SK-N-SH treated with all-trans-retinoic acid at 6 μM for 48 hours (cell line): ENCODE measurements at regions not wholly inside any gene's neighbourhood (a gene's known extent, or its start where the extent isn't known, plus 50 kb on each side); places are given as distances from the start of the nearest gene placed in this dataset.

Experiments used
- CSDC2 ChIP-seq: fragments of 250-450 bp; sonication (Bioruptor Pico); IDR thresholded peaks from 2 replicates; pipeline ENCODE4 v1.5.0; 2020; ENCODE audit warnings: mild to moderate bottlenecking, moderate library complexity
- ESRRG ChIP-seq: fragments of 250-450 bp; sonication (Bioruptor Pico); IDR thresholded peaks from 2 replicates; pipeline ENCODE4 v1.6.1; 2021; ENCODE audit warnings: mild to moderate bottlenecking
- RARB ChIP-seq: fragments of 250-450 bp; sonication (Bioruptor Pico); IDR thresholded peaks from 2 replicates; pipeline ENCODE4 v1.8.0; 2021; ENCODE audit warnings: mild to moderate bottlenecking, moderate library complexity
- TCF4 ChIP-seq: fragments of 250-450 bp; sonication (Bioruptor Pico); IDR thresholded peaks from 2 replicates; pipeline ENCODE4 v1.8.0; 2021; ENCODE audit warnings: mild to moderate bottlenecking, moderate library complexity, borderline replicate concordance
- TOX ChIP-seq: fragments of 250-450 bp; sonication (Bioruptor Pico); IDR thresholded peaks from 2 replicates; pipeline ENCODE4 v1.8.0; 2021; ENCODE audit warnings: mild to moderate bottlenecking, moderate library complexity, borderline replicate concordance
- ZC3H10 ChIP-seq: fragments of 250-450 bp; sonication (Bioruptor Pico); IDR thresholded peaks from 2 replicates; pipeline ENCODE4 v1.5.1; 2021; ENCODE audit warnings: mild to moderate bottlenecking, moderate library complexity
- ZNF565 ChIP-seq: fragments of 450-650 bp; formaldehyde crosslinking; conservative IDR thresholded peaks from 2 replicates; pipeline ENCODE4 v1.5.0; 2020; ENCODE audit warnings: low read depth, mild to moderate bottlenecking, moderate library complexity
- ZNF8 ChIP-seq: fragments of 450-650 bp; formaldehyde crosslinking; IDR thresholded peaks from 2 replicates; pipeline ENCODE4 v1.5.0; 2020; ENCODE audit warnings: mild to moderate bottlenecking, moderate library complexity
- TF ChIP-seq, protein P1 (sequence below): fragments of 250-450 bp; sonication (Bioruptor Pico); IDR thresholded peaks from 2 replicates; pipeline ENCODE4 v1.8.0; 2020; ENCODE audit warnings: mild to moderate bottlenecking, moderate library complexity, borderline replicate concordance
- TF ChIP-seq, protein P2 (sequence below): fragments of 250-450 bp; sonication (Bioruptor Pico); IDR thresholded peaks from 2 replicates; pipeline ENCODE4 v1.5.1; 2021; ENCODE audit warnings: mild to moderate bottlenecking, moderate library complexity

GRCh38 chr7:138267934-138268333 is 191.7 kb downstream of the AKR1D1 start:
- TF ChIP-seq, protein P1, sequence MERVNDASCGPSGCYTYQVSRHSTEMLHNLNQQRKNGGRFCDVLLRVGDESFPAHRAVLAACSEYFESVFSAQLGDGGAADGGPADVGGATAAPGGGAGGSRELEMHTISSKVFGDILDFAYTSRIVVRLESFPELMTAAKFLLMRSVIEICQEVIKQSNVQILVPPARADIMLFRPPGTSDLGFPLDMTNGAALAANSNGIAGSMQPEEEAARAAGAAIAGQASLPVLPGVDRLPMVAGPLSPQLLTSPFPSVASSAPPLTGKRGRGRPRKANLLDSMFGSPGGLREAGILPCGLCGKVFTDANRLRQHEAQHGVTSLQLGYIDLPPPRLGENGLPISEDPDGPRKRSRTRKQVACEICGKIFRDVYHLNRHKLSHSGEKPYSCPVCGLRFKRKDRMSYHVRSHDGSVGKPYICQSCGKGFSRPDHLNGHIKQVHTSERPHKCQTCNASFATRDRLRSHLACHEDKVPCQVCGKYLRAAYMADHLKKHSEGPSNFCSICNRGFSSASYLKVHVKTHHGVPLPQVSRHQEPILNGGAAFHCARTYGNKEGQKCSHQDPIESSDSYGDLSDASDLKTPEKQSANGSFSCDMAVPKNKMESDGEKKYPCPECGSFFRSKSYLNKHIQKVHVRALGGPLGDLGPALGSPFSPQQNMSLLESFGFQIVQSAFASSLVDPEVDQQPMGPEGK (CRISPR knock-in tag), result no peak
- TF ChIP-seq ZC3H10, result no peak
- TF ChIP-seq TOX (CRISPR knock-in tag), result no peak
- TF ChIP-seq, protein P2, sequence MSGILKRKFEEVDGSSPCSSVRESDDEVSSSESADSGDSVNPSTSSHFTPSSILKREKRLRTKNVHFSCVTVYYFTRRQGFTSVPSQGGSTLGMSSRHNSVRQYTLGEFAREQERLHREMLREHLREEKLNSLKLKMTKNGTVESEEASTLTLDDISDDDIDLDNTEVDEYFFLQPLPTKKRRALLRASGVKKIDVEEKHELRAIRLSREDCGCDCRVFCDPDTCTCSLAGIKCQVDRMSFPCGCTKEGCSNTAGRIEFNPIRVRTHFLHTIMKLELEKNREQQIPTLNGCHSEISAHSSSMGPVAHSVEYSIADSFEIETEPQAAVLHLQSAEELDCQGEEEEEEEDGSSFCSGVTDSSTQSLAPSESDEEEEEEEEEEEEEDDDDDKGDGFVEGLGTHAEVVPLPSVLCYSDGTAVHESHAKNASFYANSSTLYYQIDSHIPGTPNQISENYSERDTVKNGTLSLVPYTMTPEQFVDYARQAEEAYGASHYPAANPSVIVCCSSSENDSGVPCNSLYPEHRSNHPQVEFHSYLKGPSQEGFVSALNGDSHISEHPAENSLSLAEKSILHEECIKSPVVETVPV (CRISPR knock-in tag), result no peak
- no peak for TF ChIP-seq TCF4 (CRISPR knock-in tag)
- no peak for TF ChIP-seq ZNF8 (CRISPR knock-in tag)
- no peak for TF ChIP-seq CSDC2 (CRISPR knock-in tag)
- TF ChIP-seq ZNF565 (CRISPR knock-in tag), result no peak
- no peak for TF ChIP-seq ESRRG
- TF ChIP-seq RARB (CRISPR knock-in tag), result no peak
